NCI-H460 (cell line): ENCODE measurements at regions not wholly inside any gene's neighbourhood (a gene's known extent, or its start where the extent isn't known, plus 50 kb on each side); places are given as distances from the start of the nearest gene placed in this dataset.

Experiments used
- DNase-seq: peaks from one replicate; pipeline ENCODE4 v3.0.0-alpha.2; 2016; ENCODE audit warnings: low read depth; ENCODE audit errors: extremely low read depth

- no peak for DNase-seq
Observed at GRCh38 chr11:70695086-70695960, 297.0 kb downstream of the CTTN start.

- no peak for DNase-seq
Observed at GRCh38 chr11:70696076-70696475, 297.7 kb downstream of the CTTN start.

- DNase-seq: no peak
Observed at GRCh38 chr11:70696564-70696963, 298.2 kb downstream of the CTTN start.

GRCh38 chr11:70697701-70698100 lies 299.4 kb downstream of the CTTN start:
- DNase-seq: no peak

GRCh38 chr11:70698871-70699270 lies 300.5 kb downstream of the CTTN start:
- DNase-seq: no peak

GRCh38 chr11:70699294-70700221 lies 301.2 kb downstream of the CTTN start:
- DNase-seq: no peak

- no peak for DNase-seq
Observed at GRCh38 chr11:70700453-70700852, 302.1 kb downstream of the CTTN start.

GRCh38 chr11:70700871-70701270 lies 302.5 kb downstream of the CTTN start:
- no peak for DNase-seq

GRCh38 chr11:70702040-70702648 lies 303.8 kb downstream of the CTTN start:
- no peak for DNase-seq

GRCh38 chr11:70703141-70704064 lies 305.1 kb downstream of the CTTN start:
- DNase-seq: no peak

- no peak for DNase-seq
Observed at GRCh38 chr11:70705097-70705496, 306.8 kb downstream of the CTTN start.

GRCh38 chr11:70705930-70706329 lies 307.6 kb downstream of the CTTN start:
- no peak for DNase-seq

GRCh38 chr11:70707821-70708220 lies 309.5 kb downstream of the CTTN start:
- no peak for DNase-seq

- no peak for DNase-seq
Observed at GRCh38 chr11:70709596-70709995, 311.3 kb downstream of the CTTN start.

- DNase-seq: no peak
Observed at GRCh38 chr11:70710192-70710591, 311.9 kb downstream of the CTTN start.

- DNase-seq: no peak
Observed at GRCh38 chr11:70710601-70711000, 312.3 kb downstream of the CTTN start.

GRCh38 chr11:70711095-70711910 lies 313.0 kb downstream of the CTTN start:
- DNase-seq: no peak

- DNase-seq: no peak
Observed at GRCh38 chr11:70711911-70712185, 313.5 kb downstream of the CTTN start.

- no peak for DNase-seq
Observed at GRCh38 chr11:70712471-70712870, 314.1 kb downstream of the CTTN start.
